HG03575 (cell line): ENCODE measurements at regions not wholly inside any gene's neighbourhood (a gene's known extent, or its start where the extent isn't known, plus 50 kb on each side); places are given as distances from the start of the nearest gene placed in this dataset.

Experiments
- ATAC-seq: cut with Tn5 transposase; IDR thresholded peaks from one replicate; pipeline ENCODE4 v1.9.1; 2021; ENCODE audit not compliant: unreplicated experiment, insufficient number of reproducible peaks, low FRiP score; ENCODE audit errors: extremely low read depth

GRCh38 chr18:55123361-55123760, 164.1 kb upstream of the CCDC68 start:
- ATAC-seq = no peak

GRCh38 chr18:55121397-55122170, 162.3 kb upstream of the CCDC68 start:
- no peak for ATAC-seq

GRCh38 chr18:55120896-55121295, 161.6 kb upstream of the CCDC68 start:
- no peak for ATAC-seq

GRCh38 chr18:55119434-55119833, 160.2 kb upstream of the CCDC68 start:
- ATAC-seq = no peak

GRCh38 chr18:55119016-55119415, 159.8 kb upstream of the CCDC68 start:
- no peak for ATAC-seq

GRCh38 chr18:55116863-55117262, 157.6 kb upstream of the CCDC68 start:
- no peak for ATAC-seq

GRCh38 chr18:55115606-55116005, 156.3 kb upstream of the CCDC68 start:
- ATAC-seq = no peak

GRCh38 chr18:55114876-55115275, 155.6 kb upstream of the CCDC68 start:
- no peak for ATAC-seq

GRCh38 chr18:55113800-55114199, 154.5 kb upstream of the CCDC68 start:
- no peak for ATAC-seq

- ATAC-seq = no peak
Observed at GRCh38 chr18:55111271-55111670, 152.0 kb upstream of the CCDC68 start.

GRCh38 chr18:55110436-55110835, 151.2 kb upstream of the CCDC68 start:
- ATAC-seq = no peak

- no peak for ATAC-seq
Observed at GRCh38 chr18:55109818-55110414, 150.7 kb upstream of the CCDC68 start.

GRCh38 chr18:55106906-55107305, 147.6 kb upstream of the CCDC68 start:
- ATAC-seq = no peak

GRCh38 chr18:55106466-55106865, 147.2 kb upstream of the CCDC68 start:
- no peak for ATAC-seq

GRCh38 chr18:55105873-55106272, 146.6 kb upstream of the CCDC68 start:
- ATAC-seq = no peak

- ATAC-seq = no peak
Observed at GRCh38 chr18:55102958-55103456, 143.7 kb upstream of the CCDC68 start.

GRCh38 chr18:55102501-55102900, 143.2 kb upstream of the CCDC68 start:
- ATAC-seq = no peak

- ATAC-seq = no peak
Observed at GRCh38 chr18:55101458-55101824, 142.2 kb upstream of the CCDC68 start.

- ATAC-seq = no peak
Observed at GRCh38 chr18:55100817-55101457, 141.7 kb upstream of the CCDC68 start.
